Pancreas (tissue), 10 donors: ENCODE measurements at regions not wholly inside any gene's neighbourhood (a gene's known extent, or its start where the extent isn't known, plus 50 kb on each side); places are given as distances from the start of the nearest gene placed in this dataset.
"Not testable (repeated sequence)": the region's sequence is repeated elsewhere in the genome, so short reads cannot be mapped to it uniquely, and the experiment has no call there.

Experiments used
- ATAC-seq, 4 donors: fragments of 200-7000 bp; cut with Tn5 transposase; one replicate each; pipeline versions ENCODE4 v1.8.0 to v1.9.1; 2020; ENCODE audit warnings: mild to moderate bottlenecking in 4 of 4, moderate library complexity in 4 of 4
- DNase-seq, 6 donors: peaks; one replicate each; pipeline ENCODE4 v3.0.0-alpha.2; 2020
- FAIRE-seq: peaks from 2 replicates; lab custom pipeline; 2012; peaks lifted over from hg19 to GRCh38; lab: Jason Lieb, UNC
- H3K27ac ChIP-seq, 4 donors: fragments of 200-600 bp; sonication (generic); 1 replicate in 3 of 4; 2 replicates in 1 of 4; pipeline versions ENCODE4 v1.5.0 to v1.8.0; 2020
- H3K27me3 ChIP-seq, 4 donors: fragments of 200-600 bp; one replicate each; pipeline ENCODE4 v1.8.0; 2021
- H3K36me3 ChIP-seq, 3 donors: fragments of 200-600 bp; sonication (generic) in 1 of 3; one replicate each; pipeline versions ENCODE4 v1.5.0 to v1.8.0; 2020 to 2021
- H3K4me1 ChIP-seq, 3 donors: fragments of 200-600 bp; one replicate each; pipeline ENCODE4 v1.8.0; 2021
- H3K4me3 ChIP-seq, 4 donors: fragments of 200-600 bp; sonication (generic) in 2 of 4; one replicate each; pipeline versions ENCODE4 v1.5.0 to v1.8.0; 2020 to 2021
- H3K9me3 ChIP-seq, 4 donors: fragments of 200-600 bp; one replicate each; pipeline ENCODE4 v1.8.0; 2021
- WGBS, 2 donors: extraction: QIAGEN DNeasy Blood & Tissue Kit; methylation state at CpG; one replicate each; pipeline ENCODE4 v1.1.7; 2013; 5-methylcytosine and 5-hydroxymethylcytosine counted together
- intact Hi-C, 3 donors: fragments of 100-400 bp; cut with DNase I; formaldehyde crosslinking; loops; one replicate each; pipeline versions ENCODE4 v1.11.1 to v1.14.2; 2022
- TF ChIP-seq, protein P1 (sequence below), 4 donors: fragments of 200-600 bp; sonication (generic) in 3 of 4; IDR thresholded peaks; one replicate each; pipeline versions ENCODE4 v1.5.0 to v1.8.0; 2021; ENCODE audit warnings: antibody characterized with exemption in 4 of 4
- donor health status: healthy with polysubstance abuse.
- donor health status: DM: no; HTN: no; CAD: no; lungs with moderate emphysema.
- donor health status: DM: no; HTN: no; CAD: no.
- donor health status: control.
- donor health status: control.
- donor health status: Bipolar disorder and iron deficiency.
- donor health status: DM: yes; HTN: yes; CAD: no.
- donor health status: DM: no; HTN: no; CAD: no.
- donor health status: DM: no; HTN: no; CAD: no.
- donor health status: DM: yes; HTN: yes; CAD: no.

GRCh38 chr1:38657207-38657840 is 202.2 kb downstream of the RRAGC start:
- ATAC-seq (no peak), FAIRE-seq (no peak), DNase-seq (no peak)
- Histone ChIP-seq H3K9me3 (no peaks in the 10 kb centered on the region), H3K27ac (no peak overlapping the region), H3K36me3 (no peaks in the 10 kb centered on the region), H3K4me3 (no peak overlapping the region), H3K27me3 (no peaks in the 10 kb centered on the region), H3K4me1 (no peaks in the 10 kb centered on the region)
- intact Hi-C loops, result no loop called here
- TF ChIP-seq, protein P1, sequence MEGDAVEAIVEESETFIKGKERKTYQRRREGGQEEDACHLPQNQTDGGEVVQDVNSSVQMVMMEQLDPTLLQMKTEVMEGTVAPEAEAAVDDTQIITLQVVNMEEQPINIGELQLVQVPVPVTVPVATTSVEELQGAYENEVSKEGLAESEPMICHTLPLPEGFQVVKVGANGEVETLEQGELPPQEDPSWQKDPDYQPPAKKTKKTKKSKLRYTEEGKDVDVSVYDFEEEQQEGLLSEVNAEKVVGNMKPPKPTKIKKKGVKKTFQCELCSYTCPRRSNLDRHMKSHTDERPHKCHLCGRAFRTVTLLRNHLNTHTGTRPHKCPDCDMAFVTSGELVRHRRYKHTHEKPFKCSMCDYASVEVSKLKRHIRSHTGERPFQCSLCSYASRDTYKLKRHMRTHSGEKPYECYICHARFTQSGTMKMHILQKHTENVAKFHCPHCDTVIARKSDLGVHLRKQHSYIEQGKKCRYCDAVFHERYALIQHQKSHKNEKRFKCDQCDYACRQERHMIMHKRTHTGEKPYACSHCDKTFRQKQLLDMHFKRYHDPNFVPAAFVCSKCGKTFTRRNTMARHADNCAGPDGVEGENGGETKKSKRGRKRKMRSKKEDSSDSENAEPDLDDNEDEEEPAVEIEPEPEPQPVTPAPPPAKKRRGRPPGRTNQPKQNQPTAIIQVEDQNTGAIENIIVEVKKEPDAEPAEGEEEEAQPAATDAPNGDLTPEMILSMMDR (IDR thresholded peaks at IDR 0.05), result no peak
- WGBS, 2 donors, result 50 to 60% methylated on average over 3 of the region's 3 CpGs

- TF ChIP-seq, protein P1 (IDR thresholded peaks at IDR 0.05), result no peak
- H3K4me1 ChIP-seq, result no peaks in the 10 kb centered on the region
- no peaks in the 10 kb centered on the region for H3K27me3 ChIP-seq
- H3K36me3 ChIP-seq, result no peaks in the 10 kb centered on the region
- FAIRE-seq (no peak), ATAC-seq (no peak), DNase-seq (no peak)
- H3K27ac ChIP-seq, result no peak overlapping the region
- intact Hi-C loops, result no loop called here
- no peaks in the 10 kb centered on the region for H3K9me3 ChIP-seq
- WGBS, 2 donors, result 30 to 32% methylated on average over 4 of the region's 4 CpGs
- no peak overlapping the region for H3K4me3 ChIP-seq
Observed at GRCh38 chr1:38656726-38657125, 202.8 kb downstream of the RRAGC start.

DNA sequence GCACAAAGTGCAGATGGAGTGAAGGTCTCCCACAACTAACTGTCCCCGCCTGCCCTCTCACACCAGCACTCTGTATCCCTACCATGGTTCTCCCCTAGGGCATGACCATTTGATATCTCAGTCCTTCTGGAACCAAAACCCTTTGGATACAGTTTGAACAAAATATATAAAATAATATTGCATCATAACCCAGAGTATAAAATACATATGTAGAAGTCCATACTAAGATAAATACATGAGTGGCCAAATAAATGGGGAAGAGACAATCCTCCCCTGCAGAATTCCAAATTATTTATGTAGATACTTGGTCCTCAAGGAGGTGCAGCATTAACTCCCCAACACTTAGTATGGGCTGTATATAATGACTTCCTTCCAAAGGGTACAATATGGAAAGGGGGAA is 207.4 kb downstream of the RRAGC start:
- H3K4me3 ChIP-seq, result no peak overlapping the region
- no peak for FAIRE-seq
- no peaks in the 10 kb centered on the region for H3K4me1 ChIP-seq
- no peaks in the 10 kb centered on the region for H3K27me3 ChIP-seq
- no peak for ATAC-seq
- H3K9me3 ChIP-seq, result no peaks in the 10 kb centered on the region
- intact Hi-C loops, result no loop called here
- no peak for DNase-seq
- TF ChIP-seq, protein P1 (IDR thresholded peaks at IDR 0.05), result no peak
- no peaks in the 10 kb centered on the region for H3K36me3 ChIP-seq
- 89 to 90% methylated on average over 1 of the region's 1 CpG for WGBS, 2 donors
- no peak overlapping the region for H3K27ac ChIP-seq

- H3K9me3 ChIP-seq, result no peaks in the 10 kb centered on the region
- no peak overlapping the region for H3K4me3 ChIP-seq
- H3K27me3 ChIP-seq, result no peaks in the 10 kb centered on the region
- FAIRE-seq (no peak), ATAC-seq (no peak), DNase-seq (no peak)
- no peaks in the 10 kb centered on the region for H3K4me1 ChIP-seq
- intact Hi-C loops, result no loop called here
- 63 to 65% methylated on average over 8 of the region's 8 CpGs for WGBS, 2 donors
- TF ChIP-seq, protein P1 (IDR thresholded peaks at IDR 0.05), result no peak
- H3K36me3 ChIP-seq, result no peaks in the 10 kb centered on the region
- H3K27ac ChIP-seq, result no peak overlapping the region
Observed at GRCh38 chr1:38651669-38652068, 207.9 kb downstream of the RRAGC start.

GRCh38 chr1:38648417-38648816 is 211.2 kb downstream of the RRAGC start:
- intact Hi-C loops, result no loop called here
- no peak overlapping the region for H3K27ac ChIP-seq
- ATAC-seq (no peak), DNase-seq (no peak), FAIRE-seq (no peak)
- no peaks in the 10 kb centered on the region for H3K36me3 ChIP-seq
- no peaks in the 10 kb centered on the region for H3K27me3 ChIP-seq
- H3K4me1 ChIP-seq, result no peaks in the 10 kb centered on the region
- TF ChIP-seq, protein P1 (IDR thresholded peaks at IDR 0.05), result no peak
- H3K9me3 ChIP-seq, result no peaks in the 10 kb centered on the region
- no peak overlapping the region for H3K4me3 ChIP-seq
- WGBS, 2 donors, result 78 to 85% methylated on average over 6 of the region's 6 CpGs

GRCh38 chr1:38647341-38647740 is 212.2 kb downstream of the RRAGC start:
- FAIRE-seq, ATAC-seq, H3K9me3 ChIP-seq: not testable (repeated sequence)

More at GRCh38 chr1:38647341-38647740, 212.2 kb downstream of the RRAGC start:
- H3K4me3 ChIP-seq, intact Hi-C loops, H3K36me3 ChIP-seq, H3K27ac ChIP-seq, DNase-seq, H3K4me1 ChIP-seq, H3K27me3 ChIP-seq: not testable (repeated sequence)
- WGBS, 2 donors, result 95 to 98% methylated on average over 30 to 34 of the region's 34 CpGs
